ENCODE measurements at regions not wholly inside any gene's neighbourhood (a gene's known extent, or its start where the extent isn't known, plus 50 kb on each side); places are given as distances from the start of the nearest gene placed in this dataset.

DNA sequence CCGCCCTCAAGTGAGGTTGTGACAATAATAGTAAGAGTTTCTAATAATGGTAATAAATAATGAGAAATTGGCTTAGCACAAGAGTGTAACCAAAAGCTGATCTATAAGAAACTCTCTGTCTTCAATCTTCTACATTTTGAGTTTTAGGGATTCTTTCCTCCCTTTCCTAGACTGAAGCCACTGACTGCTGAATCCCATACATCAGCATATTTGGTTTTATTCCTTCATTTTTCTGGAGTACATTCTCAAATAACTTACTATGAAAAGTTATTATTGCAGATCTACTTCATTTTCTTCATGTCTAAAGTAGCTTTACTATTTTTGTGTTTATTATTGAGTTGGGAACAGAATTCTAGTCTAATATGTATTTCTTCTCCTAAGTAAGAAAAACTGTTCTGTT lies 49.9 kb upstream of the ADAD1 start:
- Histone ChIP-seq H3K4me3 (no peak overlapping the region), H3K4me1 (no peaks in the 10 kb centered on the region), H3K9me3 (no peaks in the 10 kb centered on the region), H3K36me3 (peaks cover 15 to 23% of the 10 kb centered on the region in 2 donors), H3K27ac (no peak overlapping the region), H3K27me3 (no peaks in the 10 kb centered on the region)
- intact Hi-C loops (cut with DNase I), result loop anchor here (10.0 kb wide), 1 partner anchor 124 kb away; no protein-coding TSS in a partner anchor
- TF ChIP-seq, protein P1, sequence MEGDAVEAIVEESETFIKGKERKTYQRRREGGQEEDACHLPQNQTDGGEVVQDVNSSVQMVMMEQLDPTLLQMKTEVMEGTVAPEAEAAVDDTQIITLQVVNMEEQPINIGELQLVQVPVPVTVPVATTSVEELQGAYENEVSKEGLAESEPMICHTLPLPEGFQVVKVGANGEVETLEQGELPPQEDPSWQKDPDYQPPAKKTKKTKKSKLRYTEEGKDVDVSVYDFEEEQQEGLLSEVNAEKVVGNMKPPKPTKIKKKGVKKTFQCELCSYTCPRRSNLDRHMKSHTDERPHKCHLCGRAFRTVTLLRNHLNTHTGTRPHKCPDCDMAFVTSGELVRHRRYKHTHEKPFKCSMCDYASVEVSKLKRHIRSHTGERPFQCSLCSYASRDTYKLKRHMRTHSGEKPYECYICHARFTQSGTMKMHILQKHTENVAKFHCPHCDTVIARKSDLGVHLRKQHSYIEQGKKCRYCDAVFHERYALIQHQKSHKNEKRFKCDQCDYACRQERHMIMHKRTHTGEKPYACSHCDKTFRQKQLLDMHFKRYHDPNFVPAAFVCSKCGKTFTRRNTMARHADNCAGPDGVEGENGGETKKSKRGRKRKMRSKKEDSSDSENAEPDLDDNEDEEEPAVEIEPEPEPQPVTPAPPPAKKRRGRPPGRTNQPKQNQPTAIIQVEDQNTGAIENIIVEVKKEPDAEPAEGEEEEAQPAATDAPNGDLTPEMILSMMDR (IDR thresholded peaks at IDR 0.05), result no peak
- DNase-seq (ENCODE audit: low spot score in 2 of 2), result no peak

Measured in ascending aorta (tissue), 2 donors.